ENCODE measurements at regions not wholly inside any gene's neighbourhood (a gene's known extent, or its start where the extent isn't known, plus 50 kb on each side); places are given as distances from the start of the nearest gene placed in this dataset.

GRCh38 chr2:198811198-198811597 lies 646.5 kb downstream of the SATB2 start:
- TF ChIP-seq, protein P1, sequence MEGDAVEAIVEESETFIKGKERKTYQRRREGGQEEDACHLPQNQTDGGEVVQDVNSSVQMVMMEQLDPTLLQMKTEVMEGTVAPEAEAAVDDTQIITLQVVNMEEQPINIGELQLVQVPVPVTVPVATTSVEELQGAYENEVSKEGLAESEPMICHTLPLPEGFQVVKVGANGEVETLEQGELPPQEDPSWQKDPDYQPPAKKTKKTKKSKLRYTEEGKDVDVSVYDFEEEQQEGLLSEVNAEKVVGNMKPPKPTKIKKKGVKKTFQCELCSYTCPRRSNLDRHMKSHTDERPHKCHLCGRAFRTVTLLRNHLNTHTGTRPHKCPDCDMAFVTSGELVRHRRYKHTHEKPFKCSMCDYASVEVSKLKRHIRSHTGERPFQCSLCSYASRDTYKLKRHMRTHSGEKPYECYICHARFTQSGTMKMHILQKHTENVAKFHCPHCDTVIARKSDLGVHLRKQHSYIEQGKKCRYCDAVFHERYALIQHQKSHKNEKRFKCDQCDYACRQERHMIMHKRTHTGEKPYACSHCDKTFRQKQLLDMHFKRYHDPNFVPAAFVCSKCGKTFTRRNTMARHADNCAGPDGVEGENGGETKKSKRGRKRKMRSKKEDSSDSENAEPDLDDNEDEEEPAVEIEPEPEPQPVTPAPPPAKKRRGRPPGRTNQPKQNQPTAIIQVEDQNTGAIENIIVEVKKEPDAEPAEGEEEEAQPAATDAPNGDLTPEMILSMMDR (IDR thresholded peaks at IDR 0.05) = no peak
- no peak for TF ChIP-seq ZFX (IDR thresholded peaks at IDR 0.05; ENCODE audit: borderline replicate concordance)

All from 22Rv1 (cell line).